ENCODE measurements at regions not wholly inside any gene's neighbourhood (a gene's known extent, or its start where the extent isn't known, plus 50 kb on each side); places are given as distances from the start of the nearest gene placed in this dataset.

- DNase-seq (ENCODE audit: low spot score in 2 of 2) (no peak), FAIRE-seq (no peak)
Observed at GRCh38 chr12:127254420-127254955, 1012.5 kb upstream of the TMEM132C start.

GRCh38 chr12:127257366-127257935 lies 1009.5 kb upstream of the TMEM132C start:
- DNase-seq (ENCODE audit: low spot score in 2 of 2): no peak
- FAIRE-seq: no peak

- DNase-seq (ENCODE audit: low spot score in 2 of 2): no peak
- FAIRE-seq: no peak
Observed at GRCh38 chr12:127260531-127260930, 1006.4 kb upstream of the TMEM132C start.

GRCh38 chr12:127260999-127261398 lies 1006.0 kb upstream of the TMEM132C start:
- FAIRE-seq (no peak), DNase-seq (ENCODE audit: low spot score in 2 of 2) (no peak)

- no peak for FAIRE-seq
- DNase-seq (ENCODE audit: low spot score in 2 of 2): no peak
Observed at GRCh38 chr12:127262615-127263014, 1004.4 kb upstream of the TMEM132C start.

GRCh38 chr12:127263621-127264020 lies 1003.3 kb upstream of the TMEM132C start:
- DNase-seq (ENCODE audit: low spot score in 2 of 2) (no peak), FAIRE-seq (no peak)

GRCh38 chr12:127267128-127267527 lies 999.8 kb upstream of the TMEM132C start:
- DNase-seq (ENCODE audit: low spot score in 2 of 2): no peak
- FAIRE-seq: no peak

GRCh38 chr12:127268213-127268612 lies 998.8 kb upstream of the TMEM132C start:
- no peak for DNase-seq (ENCODE audit: low spot score in 2 of 2)
- no peak for FAIRE-seq

GRCh38 chr12:127268706-127269425 lies 998.1 kb upstream of the TMEM132C start:
- DNase-seq (ENCODE audit: low spot score in 2 of 2): no peak
- FAIRE-seq: no peak

GRCh38 chr12:127270193-127270592 lies 996.8 kb upstream of the TMEM132C start:
- no peak for DNase-seq (ENCODE audit: low spot score in 2 of 2)
- FAIRE-seq: no peak

GRCh38 chr12:127271776-127272175 lies 995.2 kb upstream of the TMEM132C start:
- no peak for DNase-seq (ENCODE audit: low spot score in 2 of 2)
- FAIRE-seq: no peak

GRCh38 chr12:127272864-127273263 lies 994.1 kb upstream of the TMEM132C start:
- no peak for DNase-seq (ENCODE audit: low spot score in 2 of 2)
- no peak for FAIRE-seq

GRCh38 chr12:127273626-127274025 lies 993.3 kb upstream of the TMEM132C start:
- DNase-seq (ENCODE audit: low spot score in 2 of 2) (no peak), FAIRE-seq (no peak)

- DNase-seq (ENCODE audit: low spot score in 2 of 2): no peak
- FAIRE-seq: no peak
Observed at GRCh38 chr12:127275416-127275815, 991.6 kb upstream of the TMEM132C start.

GRCh38 chr12:127277882-127278281 lies 989.1 kb upstream of the TMEM132C start:
- DNase-seq (ENCODE audit: low spot score in 2 of 2) (no peak), FAIRE-seq (no peak)

- FAIRE-seq (no peak), DNase-seq (ENCODE audit: low spot score in 2 of 2) (no peak)
Observed at GRCh38 chr12:127278351-127278750, 988.6 kb upstream of the TMEM132C start.

GRCh38 chr12:127280393-127281275 lies 986.3 kb upstream of the TMEM132C start:
- DNase-seq (ENCODE audit: low spot score in 2 of 2) (peak in 1 of 2 donors; percentile 57), FAIRE-seq (no peak)

GRCh38 chr12:127282786-127283565 lies 984.0 kb upstream of the TMEM132C start:
- DNase-seq (ENCODE audit: low spot score in 2 of 2) (no peak), FAIRE-seq (no peak)

- FAIRE-seq (no peak), DNase-seq (ENCODE audit: low spot score in 2 of 2) (no peak)
Observed at GRCh38 chr12:127284021-127284420, 982.9 kb upstream of the TMEM132C start.

- no peak for FAIRE-seq
- DNase-seq (ENCODE audit: low spot score in 2 of 2): no peak
Observed at GRCh38 chr12:127284870-127285431, 982.0 kb upstream of the TMEM132C start.

Data from frontal cortex (tissue), 3 donors.